ENCODE measurements at regions not wholly inside any gene's neighbourhood (a gene's known extent, or its start where the extent isn't known, plus 50 kb on each side); places are given as distances from the start of the nearest gene placed in this dataset.

DNA sequence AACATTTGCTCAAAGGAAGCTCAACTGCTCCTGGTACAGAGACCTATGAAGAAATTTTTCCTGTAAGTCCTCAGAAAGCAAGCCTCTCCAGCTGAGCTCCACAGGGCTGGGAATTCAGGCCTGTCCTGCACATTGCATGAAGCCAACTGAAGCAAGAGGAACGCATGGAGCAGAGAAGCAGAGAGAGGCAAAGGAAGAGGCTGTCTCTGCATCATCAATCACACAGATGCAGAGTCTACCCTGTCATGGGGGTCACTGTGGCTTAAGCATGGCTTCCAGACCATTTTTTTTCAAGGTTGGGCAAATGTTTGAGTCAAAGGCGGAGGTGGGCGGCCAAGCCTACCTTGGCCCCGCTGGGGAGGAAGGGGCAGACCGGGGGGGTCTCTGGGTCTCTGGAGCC is 110.3 kb upstream of the MSX1 start:
- TF ChIP-seq, protein P1, sequence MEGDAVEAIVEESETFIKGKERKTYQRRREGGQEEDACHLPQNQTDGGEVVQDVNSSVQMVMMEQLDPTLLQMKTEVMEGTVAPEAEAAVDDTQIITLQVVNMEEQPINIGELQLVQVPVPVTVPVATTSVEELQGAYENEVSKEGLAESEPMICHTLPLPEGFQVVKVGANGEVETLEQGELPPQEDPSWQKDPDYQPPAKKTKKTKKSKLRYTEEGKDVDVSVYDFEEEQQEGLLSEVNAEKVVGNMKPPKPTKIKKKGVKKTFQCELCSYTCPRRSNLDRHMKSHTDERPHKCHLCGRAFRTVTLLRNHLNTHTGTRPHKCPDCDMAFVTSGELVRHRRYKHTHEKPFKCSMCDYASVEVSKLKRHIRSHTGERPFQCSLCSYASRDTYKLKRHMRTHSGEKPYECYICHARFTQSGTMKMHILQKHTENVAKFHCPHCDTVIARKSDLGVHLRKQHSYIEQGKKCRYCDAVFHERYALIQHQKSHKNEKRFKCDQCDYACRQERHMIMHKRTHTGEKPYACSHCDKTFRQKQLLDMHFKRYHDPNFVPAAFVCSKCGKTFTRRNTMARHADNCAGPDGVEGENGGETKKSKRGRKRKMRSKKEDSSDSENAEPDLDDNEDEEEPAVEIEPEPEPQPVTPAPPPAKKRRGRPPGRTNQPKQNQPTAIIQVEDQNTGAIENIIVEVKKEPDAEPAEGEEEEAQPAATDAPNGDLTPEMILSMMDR (IDR thresholded peaks at IDR 0.05): no peak
- DNase-seq (ENCODE audit: low spot score): no peak
- no peak for ATAC-seq (ENCODE audit: low FRiP score)

DNA sequence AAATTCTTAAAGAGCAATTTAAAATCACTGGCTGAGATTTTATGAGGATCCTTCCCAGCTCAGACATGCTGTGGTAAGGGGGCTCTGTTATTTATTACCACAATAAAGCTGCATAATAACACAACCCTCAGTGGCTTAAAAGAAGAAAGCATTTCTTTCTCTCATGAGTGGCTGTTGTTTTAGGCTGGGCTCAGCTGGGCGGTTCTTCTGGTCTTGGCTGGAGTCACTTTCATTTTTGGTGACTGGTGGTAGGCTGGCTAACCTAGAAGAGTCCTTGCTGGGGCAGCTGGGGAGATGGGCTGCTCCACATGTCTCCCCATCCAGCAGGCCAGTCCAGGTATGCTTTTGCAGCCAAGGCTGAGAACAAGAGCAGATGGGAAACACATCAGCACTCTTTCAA is 113.0 kb upstream of the MSX1 start:
- DNase-seq (ENCODE audit: low spot score): no peak
- TF ChIP-seq, protein P1 (IDR thresholded peaks at IDR 0.05): no peak

DNA sequence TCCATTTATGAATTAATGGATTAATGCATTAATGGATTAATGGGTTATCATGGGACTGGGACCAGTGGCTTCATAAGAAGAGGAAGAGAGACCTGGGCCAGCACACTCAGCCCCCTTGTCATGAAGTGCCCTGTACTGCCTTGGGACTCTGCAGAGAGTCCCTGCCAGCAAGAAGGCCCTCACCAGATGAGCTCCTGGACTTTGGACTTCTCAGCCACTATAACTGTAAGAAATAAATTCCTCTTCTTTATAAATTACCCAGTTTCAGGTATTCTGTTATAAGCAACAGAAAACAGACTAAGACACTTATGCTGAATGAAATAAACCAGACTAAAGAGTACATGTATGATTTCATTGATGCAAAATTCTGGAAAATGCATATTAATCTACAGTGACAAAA is 119.4 kb upstream of the MSX1 start:
- TF ChIP-seq, protein P1 (IDR thresholded peaks at IDR 0.05): no peak

More for the DNA sequence above, 113.0 kb upstream of the MSX1 start:
- ATAC-seq (ENCODE audit: low FRiP score): no peak

DNA sequence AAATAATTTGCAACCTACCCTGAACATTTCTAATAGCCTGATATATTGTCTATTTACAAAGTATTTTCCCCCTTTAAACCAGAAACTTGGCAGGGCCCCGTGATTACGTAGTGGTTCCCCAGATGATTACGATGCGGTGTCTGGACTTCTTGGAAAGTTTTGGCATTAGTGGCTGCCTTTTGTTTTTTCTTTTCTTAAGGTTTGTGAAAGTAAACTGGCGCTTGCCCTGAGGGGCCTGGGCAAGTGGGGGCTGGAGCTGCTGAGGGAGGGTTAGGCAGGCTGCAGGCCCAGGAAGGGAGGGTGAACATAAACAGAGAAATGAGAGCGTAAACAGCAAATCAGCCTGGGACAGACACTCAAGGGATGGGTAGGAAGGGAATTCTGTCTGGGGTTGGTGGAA is 123.6 kb upstream of the MSX1 start:
- no peak for DNase-seq (ENCODE audit: low spot score)
- TF ChIP-seq, protein P1 (IDR thresholded peaks at IDR 0.05): no peak
- no peak for ATAC-seq (ENCODE audit: low FRiP score)

More for the DNA sequence above, 119.4 kb upstream of the MSX1 start:
- ATAC-seq (ENCODE audit: low FRiP score) (no peak), DNase-seq (ENCODE audit: low spot score) (no peak)

DNA sequence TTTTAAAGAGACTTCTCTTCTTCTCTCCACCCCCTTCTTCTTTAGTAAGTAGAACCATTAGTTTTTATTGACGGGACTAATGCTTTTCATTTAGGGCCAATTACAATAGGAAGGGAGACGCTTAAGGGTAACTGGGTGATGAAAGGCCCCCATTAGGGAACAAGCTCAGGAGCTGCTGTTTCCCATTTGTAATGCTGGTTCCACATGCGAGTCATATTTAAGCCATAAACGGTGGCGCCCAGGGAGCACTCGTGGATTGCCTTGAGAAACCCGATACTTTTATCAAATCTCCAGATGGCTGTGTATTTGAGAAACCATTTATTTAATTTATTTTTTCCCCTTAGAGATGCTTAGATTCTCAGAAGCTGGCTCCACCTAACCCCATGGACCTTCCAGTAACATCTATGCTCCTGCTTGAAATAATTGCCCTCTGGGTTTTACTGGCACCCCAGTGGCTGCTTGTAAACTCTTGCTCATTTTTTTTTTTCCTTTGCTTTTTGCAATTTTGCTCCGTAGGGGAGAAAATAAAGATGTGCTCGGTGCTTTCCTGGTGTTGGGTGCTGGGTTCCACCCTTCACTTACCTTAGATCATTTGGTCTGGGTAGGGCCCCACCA is 124.2 kb upstream of the MSX1 start:
- ATAC-seq (ENCODE audit: low FRiP score): no peak
- TF ChIP-seq, protein P1 (IDR thresholded peaks at IDR 0.05): no peak
- no peak for DNase-seq (ENCODE audit: low spot score)

DNA sequence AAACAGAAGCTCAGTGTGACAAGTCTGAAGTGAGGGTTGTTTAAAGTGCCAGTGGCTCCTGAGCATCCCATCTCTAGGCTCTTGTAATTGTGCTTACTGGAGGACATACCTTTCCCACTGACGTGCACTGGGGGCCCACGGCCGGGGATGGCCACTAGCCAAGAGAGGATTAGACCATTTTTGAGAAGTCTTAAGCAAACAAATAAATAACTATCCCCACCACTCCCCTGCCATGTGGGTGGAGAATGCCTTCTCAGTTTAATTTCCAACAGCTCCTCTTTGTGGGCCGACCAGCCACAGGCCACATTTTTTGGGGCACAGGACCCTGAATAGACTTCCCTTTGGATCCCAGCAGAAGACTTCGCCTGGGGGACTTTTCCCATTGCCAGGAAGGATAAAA is 125.0 kb upstream of the MSX1 start:
- TF ChIP-seq, protein P1 (IDR thresholded peaks at IDR 0.05): no peak
- no peak for ATAC-seq (ENCODE audit: low FRiP score)
- DNase-seq (ENCODE audit: low spot score): no peak

DNA sequence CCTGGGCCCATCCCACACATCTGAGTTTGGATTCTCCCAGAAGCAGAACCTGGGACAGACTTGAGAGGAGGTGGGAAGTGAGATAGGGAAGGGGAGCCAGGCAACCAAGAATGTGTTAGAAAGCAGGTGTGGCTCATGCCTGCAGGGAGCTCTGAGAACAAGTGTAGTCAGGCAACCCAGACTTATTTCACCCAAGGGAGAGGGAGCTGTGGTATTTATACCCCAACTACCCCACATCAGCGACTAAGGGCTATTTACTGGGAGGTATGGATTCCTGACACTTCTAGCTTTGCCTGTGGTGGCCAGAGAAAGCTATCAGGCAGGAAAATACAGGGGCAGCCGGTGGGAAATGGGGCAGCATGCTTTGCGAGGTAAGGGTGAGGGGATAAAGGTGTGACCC is 125.8 kb upstream of the MSX1 start:
- ATAC-seq (ENCODE audit: low FRiP score) (no peak), DNase-seq (ENCODE audit: low spot score) (no peak)

More for the DNA sequence above, 125.8 kb upstream of the MSX1 start:
- TF ChIP-seq, protein P1 (IDR thresholded peaks at IDR 0.05): no peak

All from omental fat pad (tissue), 3 donors.